ENCODE measurements at regions not wholly inside any gene's neighbourhood (a gene's known extent, or its start where the extent isn't known, plus 50 kb on each side); places are given as distances from the start of the nearest gene placed in this dataset.

DNA sequence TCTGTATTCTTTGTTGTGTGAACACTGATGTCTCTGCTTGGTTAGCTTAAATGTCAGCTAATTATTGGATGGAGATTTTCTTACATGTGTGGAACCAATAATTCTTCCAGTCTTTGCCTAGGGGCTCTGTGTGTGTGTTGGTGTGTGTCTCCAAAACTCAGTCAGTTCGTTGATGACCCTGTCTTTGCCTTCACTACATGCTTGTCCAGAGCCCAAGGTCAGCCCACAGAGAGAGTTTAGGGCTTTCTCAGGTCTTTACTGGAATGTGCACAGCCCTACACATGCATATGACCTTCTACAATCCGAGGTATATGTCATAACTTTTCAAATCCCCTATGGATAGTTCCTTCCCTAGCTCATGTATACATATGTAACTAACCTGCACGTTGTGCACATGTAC lies 74.1 kb upstream of the LDAH start:
- in situ Hi-C loops (cut with HindIII; ENCODE audit: low pct_unique_long_range_greater_than_20kb, low sequenced_read_pairs) = no loop called here
- no peak for TF ChIP-seq JUND (IDR thresholded peaks at IDR 0.05; ENCODE audit: low read depth)
- no peak for DNase-seq (ENCODE audit: low read depth in 1 of 2, low spot score in 1 of 2)

DNA sequence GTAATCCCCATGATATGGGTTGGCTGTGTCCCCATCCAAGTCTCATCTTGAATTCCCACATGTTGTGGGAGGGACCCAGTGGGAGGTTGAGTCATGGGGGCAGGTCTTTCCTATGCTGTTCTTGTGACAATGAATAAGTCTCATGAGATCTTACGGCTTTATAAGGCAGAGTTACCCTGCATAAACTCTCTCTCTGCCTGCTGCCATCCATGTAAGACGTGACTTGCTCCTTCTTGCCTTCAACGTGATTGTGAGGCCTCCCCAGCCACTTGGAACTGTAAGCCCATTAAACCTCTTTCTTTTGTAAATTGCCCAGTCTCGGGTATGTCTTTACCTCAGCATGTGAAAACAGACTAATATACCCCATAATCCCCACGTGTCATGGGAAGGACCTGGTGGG lies 61.9 kb upstream of the LDAH start:
- DNase-seq (ENCODE audit: low read depth in 1 of 2, low spot score in 1 of 2) = no peak
- TF ChIP-seq JUND (IDR thresholded peaks at IDR 0.05; ENCODE audit: low read depth) = no peak
- in situ Hi-C loops (cut with HindIII; ENCODE audit: low pct_unique_long_range_greater_than_20kb, low sequenced_read_pairs) = no loop called here

DNA sequence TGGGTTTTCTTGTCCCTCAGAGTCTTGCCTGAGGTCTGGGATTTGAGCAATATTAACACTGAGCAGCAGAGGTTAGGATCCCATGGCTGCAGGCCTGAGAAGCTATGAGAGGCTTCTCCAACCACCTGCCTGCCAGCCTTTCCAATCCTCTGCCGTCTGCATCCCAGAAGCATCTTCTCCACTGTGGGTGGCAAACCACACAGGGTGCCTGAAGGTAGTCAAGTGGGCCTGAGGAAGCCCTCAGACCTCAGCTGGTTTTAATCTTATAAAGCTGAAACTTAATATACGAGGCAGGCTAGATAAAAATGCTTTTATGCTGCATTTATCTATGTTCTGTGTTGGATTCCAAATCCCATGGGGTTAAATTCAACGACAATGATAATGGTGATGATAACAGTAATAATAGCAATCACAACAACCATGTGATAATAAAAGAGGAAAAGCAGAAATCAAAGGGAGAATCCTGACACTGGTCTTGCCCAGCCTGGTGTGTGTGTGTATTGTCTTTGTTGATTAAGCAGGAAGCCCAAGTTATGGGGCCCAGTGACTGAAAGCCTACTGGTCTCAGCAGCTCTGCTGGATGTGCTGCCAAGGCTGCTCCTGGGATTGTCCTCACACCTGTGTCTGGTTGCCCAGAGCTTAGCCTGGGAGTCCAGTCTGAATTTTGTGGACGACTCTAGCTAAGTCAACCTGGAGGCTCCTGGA lies 59.7 kb upstream of the LDAH start:
- DNase-seq (ENCODE audit: low read depth in 1 of 2, low spot score in 1 of 2) = no peak
- no peak for TF ChIP-seq JUND (IDR thresholded peaks at IDR 0.05; ENCODE audit: low read depth)
- in situ Hi-C loops (cut with HindIII; ENCODE audit: low pct_unique_long_range_greater_than_20kb, low sequenced_read_pairs) = no loop called here

- DNase-seq (ENCODE audit: low read depth in 1 of 2, low spot score in 1 of 2) = peak; percentile 58 to 81
- in situ Hi-C loops (cut with HindIII; ENCODE audit: low pct_unique_long_range_greater_than_20kb, low sequenced_read_pairs) = no loop called here
- TF ChIP-seq JUND (IDR thresholded peaks at IDR 0.05; ENCODE audit: low read depth) = no peak
Observed at GRCh38 chr2:20880221-20880771, 57.4 kb upstream of the LDAH start.

DNA sequence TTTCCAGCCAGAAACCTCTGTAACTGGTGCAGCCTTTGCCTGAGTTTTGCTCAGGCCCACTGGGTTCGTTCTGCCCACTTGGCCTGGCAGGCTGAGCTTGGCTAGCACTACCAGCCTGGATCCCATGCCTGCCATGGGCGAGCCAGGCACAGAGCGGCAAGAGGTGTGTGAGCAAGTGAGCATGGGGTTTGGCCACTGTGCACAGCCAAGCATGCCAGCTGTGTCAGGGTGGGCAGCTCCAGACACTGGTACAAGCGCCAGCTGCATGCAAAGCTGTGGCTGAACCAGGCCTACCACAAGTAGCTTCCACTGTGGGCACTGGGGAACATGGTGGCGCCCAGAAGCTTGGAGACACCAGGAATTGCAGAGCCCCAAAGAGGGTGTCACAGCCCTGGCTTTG lies 56.3 kb upstream of the LDAH start:
- TF ChIP-seq JUND (IDR thresholded peaks at IDR 0.05; ENCODE audit: low read depth) = no peak
- no peak for DNase-seq (ENCODE audit: low read depth in 1 of 2, low spot score in 1 of 2)
- in situ Hi-C loops (cut with HindIII; ENCODE audit: low pct_unique_long_range_greater_than_20kb, low sequenced_read_pairs) = no loop called here

DNA sequence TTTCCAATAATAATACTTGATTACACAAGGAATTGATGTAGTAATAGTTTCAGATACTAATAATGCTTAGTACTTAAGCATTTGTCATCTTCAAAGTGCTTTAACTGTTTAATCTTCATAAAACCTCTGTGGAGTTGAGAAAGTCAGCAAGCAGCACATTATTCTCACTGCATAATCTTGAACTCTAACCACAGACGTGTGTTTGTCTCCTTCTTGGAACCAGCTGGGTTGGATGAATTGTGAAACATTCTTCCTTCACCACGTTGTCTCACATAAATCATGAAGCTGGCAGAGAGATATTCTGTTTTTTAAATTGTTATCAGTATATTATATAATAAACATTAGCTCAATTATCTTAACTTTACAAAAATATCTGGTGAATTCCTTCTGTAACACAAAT lies 55.1 kb upstream of the LDAH start:
- in situ Hi-C loops (cut with HindIII; ENCODE audit: low pct_unique_long_range_greater_than_20kb, low sequenced_read_pairs) = no loop called here
- no peak for TF ChIP-seq JUND (IDR thresholded peaks at IDR 0.05; ENCODE audit: low read depth)
- DNase-seq (ENCODE audit: low read depth in 1 of 2, low spot score in 1 of 2) = no peak

All from T47D (cell line).